Sciatic nerve (tissue), 2 donors: ENCODE measurements at regions not wholly inside any gene's neighbourhood (a gene's known extent, or its start where the extent isn't known, plus 50 kb on each side); places are given as distances from the start of the nearest gene placed in this dataset.

ENCODE experiments used
- ATAC-seq: fragments of 200-7000 bp; cut with Tn5 transposase; one replicate; pipeline ENCODE4 v1.9.1; 2020; ENCODE audit warnings: mild to moderate bottlenecking, moderate library complexity
- DNase-seq: peaks from one replicate; pipeline ENCODE4 v3.0.0-alpha.2; 2020; ENCODE audit warnings: low spot score
- intact Hi-C: fragments of 100-400 bp; cut with DNase I; formaldehyde crosslinking; loops from one replicate; pipeline ENCODE4 v1.14.2; 2022
- donor health status: DM: no; HTN: no; CAD: no.
- donor health status: DM: no; HTN: no; CAD: no.

DNA sequence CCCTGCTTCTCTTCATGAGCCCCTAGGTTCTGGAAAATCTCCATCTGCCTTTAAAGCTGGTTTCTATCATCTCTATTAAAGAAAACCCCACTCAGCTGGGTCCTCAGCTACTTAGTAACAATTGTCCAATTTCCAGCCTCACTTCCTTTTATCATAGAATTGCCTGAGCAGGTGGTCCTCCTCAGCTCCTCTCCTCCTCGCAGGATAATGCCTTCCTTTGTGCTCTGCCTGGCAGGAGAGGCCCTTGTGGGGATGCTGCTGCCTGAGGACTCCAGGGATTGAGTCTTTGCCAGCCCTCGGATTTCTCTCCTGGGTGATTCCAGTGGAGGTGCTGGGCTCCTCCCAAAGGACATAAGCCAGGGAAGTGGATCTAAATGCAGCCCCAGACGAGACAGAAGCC lies 448.3 kb downstream of the INSC start:
- no peak for ATAC-seq
- no peak for DNase-seq
- intact Hi-C loops, result no loop called here

DNA sequence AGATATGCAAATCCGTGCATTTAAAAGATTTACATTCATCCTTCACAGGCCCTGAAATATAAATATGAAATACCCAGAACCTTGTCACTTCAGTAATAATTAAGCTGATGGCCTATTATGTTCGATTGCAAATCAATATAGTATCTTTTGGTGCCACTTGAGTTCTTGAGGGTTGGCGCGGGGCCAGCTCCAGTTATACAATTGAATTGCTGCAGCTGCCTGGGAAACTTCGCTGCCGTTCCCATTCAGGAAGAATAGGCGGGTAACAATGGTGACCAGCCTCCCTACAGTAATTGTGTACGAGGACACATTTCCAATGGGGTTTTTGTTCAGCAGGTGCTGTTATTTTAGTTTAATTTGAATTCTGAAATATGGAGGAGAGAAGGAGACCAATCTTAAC lies 451.2 kb downstream of the INSC start:
- intact Hi-C loops, result no loop called here
- ATAC-seq, result no peak
- no peak for DNase-seq

DNA sequence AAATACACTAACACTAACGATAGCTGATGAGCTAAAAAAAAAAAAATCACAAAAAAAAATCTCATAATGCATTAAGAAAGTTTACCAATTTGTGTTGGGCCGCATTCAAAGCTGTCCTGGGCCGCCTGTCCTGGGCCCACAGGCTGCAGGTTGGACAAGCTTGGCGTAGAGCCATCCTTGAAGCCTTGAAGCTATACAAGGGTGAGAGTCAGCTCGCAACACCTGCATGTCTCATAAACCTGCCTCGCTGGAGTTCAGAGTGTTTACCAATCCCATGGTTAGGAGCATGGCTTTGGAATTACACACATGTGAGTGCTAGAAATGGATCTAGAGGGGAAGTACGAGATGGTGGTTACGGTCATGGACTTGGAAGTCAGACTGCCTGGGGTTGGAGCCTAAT lies 453.7 kb downstream of the INSC start:
- intact Hi-C loops, result no loop called here
- DNase-seq, result no peak

DNA sequence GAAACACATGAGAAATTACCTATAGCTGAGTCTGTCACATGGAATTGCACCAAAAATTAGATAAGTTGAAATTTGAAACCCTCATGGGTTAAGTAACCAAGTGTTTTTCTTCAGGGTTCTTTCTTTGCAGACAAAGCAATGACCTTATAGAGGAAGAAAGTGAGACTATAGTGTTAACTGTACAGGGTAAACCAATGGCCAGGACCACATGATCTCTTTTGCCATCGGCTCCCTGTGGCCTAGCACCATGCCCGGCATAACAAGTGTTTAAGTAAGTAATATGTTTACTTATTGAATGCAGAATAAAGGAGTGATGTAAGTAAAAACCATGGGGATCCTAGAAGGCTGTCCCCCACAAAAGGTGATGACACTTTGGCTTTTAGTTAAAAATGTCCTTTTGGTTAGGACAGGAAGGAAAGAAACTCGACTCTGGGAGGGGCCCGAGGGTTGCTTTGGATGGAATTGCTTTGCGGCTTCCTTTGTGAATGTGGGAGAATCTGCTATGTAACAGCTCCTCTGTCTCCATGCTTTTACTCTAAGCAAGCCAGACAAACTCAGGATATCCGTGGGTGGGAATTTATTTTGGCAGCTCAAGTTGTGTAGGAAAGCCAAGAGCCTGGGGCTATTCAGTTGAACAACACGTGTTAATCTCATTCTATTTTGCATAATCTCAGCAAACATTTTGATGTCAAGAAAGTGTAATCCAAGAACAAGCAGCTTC lies 454.7 kb downstream of the INSC start:
- ATAC-seq, result peak; percentile 82
- intact Hi-C loops, result no loop called here
- DNase-seq, result no peak

More for the DNA sequence above, 453.7 kb downstream of the INSC start:
- no peak for ATAC-seq

DNA sequence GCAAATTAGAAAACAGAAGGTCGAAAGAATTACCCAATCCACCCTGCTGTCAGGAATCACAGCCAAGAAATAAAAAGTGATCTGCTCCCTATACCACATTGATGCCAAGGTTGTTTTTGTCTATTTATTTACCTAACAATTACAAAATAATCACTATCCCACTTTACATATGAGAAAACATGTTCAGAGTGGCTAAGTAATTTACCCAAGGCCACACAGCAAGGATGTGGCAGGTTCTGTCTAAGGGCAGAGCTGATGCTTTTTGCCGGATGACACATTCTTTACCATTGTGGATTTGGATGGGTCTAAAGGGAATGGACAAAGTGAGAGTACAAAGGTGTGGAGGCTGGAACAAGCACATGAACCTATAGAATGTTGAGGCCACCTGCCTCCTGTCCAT lies 460.7 kb downstream of the INSC start:
- intact Hi-C loops, result no loop called here
- no peak for DNase-seq
- ATAC-seq, result no peak

DNA sequence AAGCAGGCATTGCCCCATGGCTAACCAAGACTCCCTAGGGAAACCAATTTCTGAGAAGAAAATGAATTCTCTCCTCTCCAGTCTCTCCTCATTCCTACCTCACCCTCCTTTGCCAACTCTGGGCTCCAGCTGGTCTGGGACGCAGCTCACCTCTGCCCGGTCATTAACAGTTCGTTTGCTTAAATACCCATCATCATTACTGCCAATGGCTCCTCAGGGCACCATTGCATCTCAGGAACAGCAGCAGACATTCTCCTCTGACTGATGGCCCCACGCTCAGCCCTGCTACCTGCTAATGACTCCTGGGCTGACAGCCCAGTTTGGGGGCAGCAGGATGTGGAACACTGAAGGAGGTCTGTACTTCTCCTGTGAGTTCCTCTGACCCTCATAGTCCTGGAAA lies 462.0 kb downstream of the INSC start:
- DNase-seq (no peak), ATAC-seq (no peak)
- intact Hi-C loops, result no loop called here

DNA sequence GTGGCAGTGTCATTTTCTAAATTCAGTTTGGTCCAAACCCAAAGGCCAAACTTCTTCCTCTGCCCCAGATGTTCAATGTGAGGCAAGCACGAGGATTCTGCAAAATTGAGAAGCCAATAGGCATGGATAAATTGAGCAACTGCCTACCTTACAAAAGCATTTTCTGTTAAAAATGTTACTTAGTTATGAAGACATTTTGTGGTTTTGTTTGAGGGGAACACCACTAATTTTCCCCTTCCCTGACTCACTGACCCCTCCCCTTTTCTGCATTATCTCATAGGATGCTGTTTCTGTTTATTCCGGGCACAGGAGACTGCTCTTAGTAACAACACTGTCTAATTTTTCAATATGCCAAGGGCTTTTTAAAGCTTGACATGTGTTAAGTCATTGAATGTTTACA lies 462.8 kb downstream of the INSC start:
- intact Hi-C loops, result no loop called here
- no peak for ATAC-seq
- DNase-seq, result no peak

DNA sequence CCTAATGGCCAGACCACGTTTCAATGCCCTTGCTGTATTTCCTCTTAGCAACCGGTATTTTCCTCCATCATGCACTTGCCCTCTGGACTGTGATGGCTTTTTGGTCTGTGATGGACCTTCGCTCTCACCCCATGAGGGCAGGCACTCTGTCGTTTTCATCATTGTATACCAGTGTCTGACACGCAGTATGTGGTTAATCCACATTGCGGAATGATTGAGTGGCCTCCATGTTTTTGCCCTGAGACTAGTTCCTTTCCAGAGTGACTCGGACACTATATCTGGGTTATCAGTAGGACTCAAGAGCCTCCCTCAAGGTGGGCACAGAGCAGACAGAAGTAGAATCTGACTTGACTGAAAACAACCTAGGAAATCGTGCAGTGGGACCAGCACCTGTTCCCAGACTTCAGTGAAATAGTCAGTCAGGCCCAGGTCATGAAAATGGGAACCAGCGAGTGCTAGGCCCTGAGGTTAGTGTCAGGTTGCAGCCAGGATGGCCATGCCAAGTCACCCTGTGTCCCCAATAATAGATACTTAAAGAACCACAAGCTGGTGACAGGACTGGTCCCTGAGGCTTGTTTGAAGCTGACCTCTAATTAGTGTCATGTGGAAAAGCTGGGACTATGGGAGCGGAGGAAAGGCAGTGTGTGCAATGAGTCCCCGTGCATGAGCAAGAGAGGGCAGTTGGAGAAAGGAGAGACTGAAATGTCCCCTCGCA lies 464.7 kb downstream of the INSC start:
- ATAC-seq (no peak), DNase-seq (no peak)
- intact Hi-C loops, result no loop called here

DNA sequence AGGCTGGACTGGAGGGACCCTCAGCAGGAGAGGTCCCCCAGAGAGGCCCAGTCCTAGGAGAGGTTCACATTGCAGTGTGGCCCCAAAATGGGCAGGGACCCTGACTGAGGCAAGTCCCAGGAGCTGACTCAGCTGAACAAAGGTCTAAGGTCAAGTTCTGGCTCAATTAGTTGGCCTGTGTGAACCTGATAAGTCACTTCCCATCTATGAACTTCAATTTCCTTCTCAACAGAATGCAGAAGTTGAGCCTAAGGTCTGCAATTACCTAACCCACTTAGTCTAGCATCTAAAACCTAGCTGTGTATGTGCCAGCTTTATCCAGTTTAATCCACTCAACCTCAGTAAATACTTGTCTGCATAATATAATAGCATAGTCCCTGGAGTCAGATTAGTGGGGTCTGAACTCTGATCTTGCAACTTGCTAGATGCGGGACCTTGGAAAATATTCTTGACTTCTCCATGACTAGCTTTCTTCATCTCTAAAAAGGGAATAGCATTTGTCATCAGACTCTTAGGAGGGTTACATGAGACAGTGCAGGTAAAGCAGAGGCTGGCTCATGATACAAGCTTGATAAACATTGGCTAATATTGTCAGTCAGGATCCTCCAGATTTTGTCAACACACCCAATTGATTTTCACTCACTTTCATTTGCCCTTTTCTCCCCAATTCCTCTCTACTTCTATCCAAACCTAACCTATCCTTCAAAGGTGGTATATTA lies 465.5 kb downstream of the INSC start:
- ATAC-seq, result no peak
- intact Hi-C loops, result no loop called here
- no peak for DNase-seq

DNA sequence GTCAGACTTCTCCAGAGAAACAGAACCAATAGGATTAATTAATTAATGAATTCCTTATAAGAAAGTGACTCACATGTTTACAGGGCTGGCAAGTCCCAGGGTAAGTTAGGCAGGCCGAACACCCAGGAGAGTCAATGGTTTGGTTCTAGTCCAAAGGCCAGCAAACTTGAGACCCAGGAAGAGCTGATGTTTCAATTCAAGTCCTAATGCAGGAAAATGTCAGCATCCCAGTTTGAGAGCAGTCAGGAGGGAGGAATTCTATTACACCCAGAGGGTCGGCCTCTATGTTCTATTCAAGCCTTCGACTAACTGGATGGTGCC lies 466.0 kb downstream of the INSC start:
- intact Hi-C loops, result no loop called here
- no peak for ATAC-seq
- DNase-seq, result no peak

DNA sequence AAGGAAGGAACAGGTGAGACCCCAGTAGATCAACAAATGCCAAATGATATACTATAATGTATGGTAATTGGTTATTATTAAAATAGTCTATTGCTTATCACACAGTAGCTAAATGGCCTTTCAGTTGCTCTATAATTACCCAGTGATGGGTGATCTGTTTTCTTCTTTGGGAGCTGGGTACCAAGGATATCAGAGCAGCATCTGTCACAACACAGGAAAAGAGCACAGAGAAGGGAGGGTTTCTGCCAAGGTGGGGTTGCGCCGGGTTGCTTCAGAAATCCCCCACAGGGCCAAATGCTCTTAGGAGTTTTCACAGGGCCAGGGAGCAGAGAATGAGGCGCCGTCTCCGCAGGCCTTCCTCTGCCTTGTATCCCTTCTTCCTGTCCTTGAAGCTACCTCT lies 469.4 kb downstream of the INSC start:
- no peak for ATAC-seq
- intact Hi-C loops, result no loop called here
- no peak for DNase-seq

DNA sequence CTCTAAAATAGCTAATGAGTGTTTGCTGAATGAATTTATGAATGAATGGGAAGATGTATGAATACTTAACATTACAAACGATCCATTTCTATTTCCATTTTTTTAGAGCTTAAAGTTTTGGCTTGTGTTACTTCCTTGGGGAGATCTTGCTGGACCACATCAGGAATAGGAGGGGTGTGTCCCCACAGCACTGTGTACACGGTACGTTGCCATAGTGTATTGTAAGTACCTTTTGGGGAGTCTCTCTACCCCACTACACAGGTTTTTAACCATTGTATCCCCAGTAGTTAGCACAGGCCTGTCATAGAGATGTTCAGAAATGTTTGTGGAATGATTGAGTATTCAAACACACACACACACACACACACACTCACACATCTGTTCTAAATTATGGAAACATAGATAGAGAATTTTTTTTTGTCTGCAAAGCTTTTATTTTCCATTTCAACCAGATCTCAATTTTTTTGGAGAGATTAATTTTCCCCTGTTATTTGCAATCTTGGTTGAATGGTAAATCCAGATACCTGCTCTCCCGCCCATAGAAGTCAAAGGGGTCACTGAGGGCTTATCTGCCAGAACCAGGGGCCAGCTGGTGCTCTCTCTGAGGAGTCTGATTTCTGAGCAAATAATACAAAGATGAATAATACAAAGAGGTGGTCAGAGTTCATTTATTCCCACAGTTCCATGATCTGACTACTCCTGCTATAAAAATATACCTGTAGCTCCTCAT lies 471.0 kb downstream of the INSC start:
- DNase-seq (no peak), ATAC-seq (no peak)
- intact Hi-C loops, result no loop called here

DNA sequence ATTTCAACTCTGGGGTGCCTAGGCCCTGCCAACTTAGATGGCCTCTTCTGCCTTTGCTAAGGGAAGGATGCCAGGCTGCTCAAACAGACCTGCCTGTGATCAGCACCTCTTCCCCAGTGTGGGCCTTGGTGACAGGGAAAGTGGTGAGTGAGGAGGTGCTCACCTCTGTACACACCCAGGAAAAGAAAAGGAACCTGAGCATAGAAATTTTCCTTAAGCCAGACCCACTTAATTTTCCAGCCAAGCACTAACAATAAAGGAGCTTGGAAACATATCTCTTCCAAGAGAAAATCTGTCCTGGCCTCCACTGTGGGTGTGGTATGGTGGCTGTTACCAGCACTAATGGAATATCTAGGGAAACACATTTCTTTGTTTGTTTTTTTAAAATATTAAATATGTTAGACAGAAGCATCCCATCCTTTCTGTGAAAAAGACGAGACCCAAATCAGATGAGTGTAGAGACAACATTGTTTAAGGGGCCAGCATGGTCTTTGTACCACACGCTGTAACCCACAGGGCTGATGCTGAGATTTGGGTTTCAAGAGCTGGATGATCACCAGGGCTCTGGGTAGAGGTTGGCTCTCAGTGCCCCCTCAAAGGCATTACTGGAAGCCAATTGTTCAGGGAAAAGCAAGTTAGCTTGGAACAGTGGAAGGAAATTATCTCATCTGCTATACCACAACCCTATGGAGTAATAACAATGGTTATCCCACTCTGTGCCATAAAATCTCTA lies 472.2 kb downstream of the INSC start:
- no peak for ATAC-seq

DNA sequence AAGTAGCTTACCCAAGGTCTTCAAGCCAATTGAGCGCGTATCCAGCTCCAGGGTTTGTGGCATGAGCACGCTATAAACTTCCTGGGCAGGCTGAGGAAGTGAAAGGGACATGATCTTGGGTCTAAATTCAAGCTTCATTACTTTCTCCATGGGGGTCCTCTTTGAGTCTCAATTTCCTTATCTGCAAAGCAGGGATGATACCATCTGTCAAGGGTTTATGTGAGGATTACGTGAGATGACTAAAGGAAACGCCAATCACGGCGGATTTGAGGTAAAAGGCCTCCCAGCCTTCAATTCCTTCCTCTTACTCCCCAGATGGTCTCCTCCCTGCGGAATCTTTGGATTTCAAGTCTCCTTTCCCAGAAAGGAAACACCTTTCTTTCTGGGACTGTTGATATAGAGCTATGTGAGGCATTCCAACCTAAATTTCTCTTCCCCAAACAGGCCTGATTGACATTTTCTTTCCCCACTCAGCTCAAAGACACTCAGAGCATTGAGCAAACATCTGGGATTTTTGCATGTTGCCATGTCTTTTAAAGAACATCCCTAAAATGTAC lies 474.4 kb downstream of the INSC start:
- ATAC-seq (no peak), DNase-seq (no peak)
- intact Hi-C loops, result no loop called here

More for the DNA sequence above, 472.2 kb downstream of the INSC start:
- no peak for DNase-seq
- intact Hi-C loops, result no loop called here

DNA sequence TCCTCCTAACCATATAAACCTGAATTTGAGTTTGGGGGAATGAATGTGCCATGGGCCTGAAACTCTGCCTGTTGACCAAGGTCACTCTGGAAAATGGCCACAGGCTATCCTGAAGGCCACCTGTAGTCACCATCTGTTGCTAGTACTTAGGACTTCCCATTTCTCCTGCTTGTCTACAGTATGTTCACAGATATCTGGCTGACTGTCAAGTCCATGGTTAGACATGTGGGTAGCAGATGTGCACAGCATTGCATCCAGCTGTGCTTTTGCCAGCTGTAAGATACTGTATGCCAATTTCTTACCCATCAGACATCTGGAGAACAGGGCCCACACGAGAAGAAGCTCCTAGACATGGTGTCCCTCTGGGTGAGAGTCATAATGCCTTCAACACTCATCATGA lies 475.4 kb downstream of the INSC start:
- intact Hi-C loops, result no loop called here
- ATAC-seq (no peak), DNase-seq (no peak)

DNA sequence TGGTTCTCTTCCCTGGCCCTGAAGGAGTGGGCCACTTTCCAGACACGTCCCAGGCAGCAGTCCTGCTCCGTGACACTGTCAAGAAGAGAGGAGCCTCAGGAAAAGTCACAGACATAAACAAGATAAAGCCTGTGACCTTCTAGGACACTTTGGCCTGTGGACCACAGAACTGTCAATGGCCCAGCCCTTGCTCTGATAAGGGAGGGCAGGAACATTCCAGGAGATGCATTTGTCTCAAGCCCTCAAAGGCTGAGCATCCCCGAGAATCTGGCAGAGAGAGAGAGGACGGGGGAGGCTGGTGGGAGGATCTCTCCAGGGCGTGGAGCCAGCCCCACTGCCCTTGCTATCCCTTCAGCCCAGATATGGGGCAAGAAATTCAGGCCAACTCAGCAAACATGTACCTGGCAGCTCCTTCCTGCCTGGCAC lies 476.4 kb downstream of the INSC start:
- DNase-seq (no peak), ATAC-seq (no peak)
- intact Hi-C loops, result no loop called here

DNA sequence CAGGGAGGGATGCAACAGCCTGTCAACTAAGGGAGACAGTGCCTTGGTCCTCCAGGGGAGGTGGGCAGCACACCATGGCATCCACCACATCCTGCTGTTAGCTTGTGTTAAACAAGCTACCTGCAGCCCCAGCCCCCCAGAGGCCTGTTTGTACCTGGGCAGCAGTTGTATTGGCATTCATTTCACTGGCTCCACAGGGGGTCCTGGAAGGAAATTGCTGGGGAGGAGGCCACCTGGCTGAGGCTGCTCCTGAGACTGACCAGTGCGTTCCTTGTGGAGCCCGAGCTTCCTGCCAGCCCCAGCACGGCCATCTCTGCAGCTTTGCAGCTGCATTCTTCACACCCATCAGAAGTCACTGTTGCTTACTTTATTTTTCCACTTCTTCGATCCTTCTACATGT lies 479.9 kb downstream of the INSC start:
- intact Hi-C loops, result no loop called here
- ATAC-seq (no peak), DNase-seq (no peak)

DNA sequence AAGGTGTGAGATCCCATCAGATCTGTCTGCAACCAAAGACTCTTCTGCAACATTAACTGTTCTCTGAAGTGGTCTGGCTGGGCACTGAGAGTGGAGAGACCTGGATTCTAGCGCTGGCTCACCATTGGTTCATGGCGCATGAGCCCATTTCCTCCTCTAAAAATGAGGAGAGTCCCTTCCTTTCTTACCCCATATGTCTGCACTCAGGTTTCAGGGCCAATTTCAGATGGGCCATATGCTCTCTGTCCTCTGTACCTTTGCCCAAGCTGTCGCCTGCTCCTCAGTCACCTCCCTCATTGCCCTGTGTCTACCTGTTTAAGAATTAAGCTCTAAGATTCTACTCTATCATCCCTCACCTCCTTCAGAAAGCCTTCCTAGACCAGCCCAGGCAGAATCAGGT lies 484.7 kb downstream of the INSC start:
- intact Hi-C loops, result no loop called here
- DNase-seq, result no peak
- no peak for ATAC-seq

DNA sequence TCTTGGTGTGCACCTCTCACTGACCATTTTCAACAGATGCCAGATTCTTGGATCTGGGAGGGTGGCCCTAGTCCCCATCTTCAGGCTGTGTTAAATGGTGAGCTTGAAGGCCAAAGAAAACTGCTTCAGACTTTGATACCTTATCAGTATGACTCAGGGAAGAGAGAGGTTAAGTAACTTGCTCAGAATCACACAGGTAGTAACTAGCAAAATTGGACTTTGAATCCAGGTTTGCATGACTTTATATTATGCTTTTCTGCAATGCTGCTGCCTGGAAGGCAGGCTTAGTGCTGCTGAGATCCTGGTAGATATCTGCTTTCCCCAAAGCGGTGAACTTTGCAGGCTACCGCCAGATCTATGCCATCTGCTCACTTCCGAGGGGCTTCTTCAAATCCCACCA lies 487.3 kb downstream of the INSC start:
- DNase-seq, result no peak
- no peak for ATAC-seq
- intact Hi-C loops, result no loop called here
